ENCODE measurements at regions not wholly inside any gene's neighbourhood (a gene's known extent, or its start where the extent isn't known, plus 50 kb on each side); places are given as distances from the start of the nearest gene placed in this dataset.

DNA sequence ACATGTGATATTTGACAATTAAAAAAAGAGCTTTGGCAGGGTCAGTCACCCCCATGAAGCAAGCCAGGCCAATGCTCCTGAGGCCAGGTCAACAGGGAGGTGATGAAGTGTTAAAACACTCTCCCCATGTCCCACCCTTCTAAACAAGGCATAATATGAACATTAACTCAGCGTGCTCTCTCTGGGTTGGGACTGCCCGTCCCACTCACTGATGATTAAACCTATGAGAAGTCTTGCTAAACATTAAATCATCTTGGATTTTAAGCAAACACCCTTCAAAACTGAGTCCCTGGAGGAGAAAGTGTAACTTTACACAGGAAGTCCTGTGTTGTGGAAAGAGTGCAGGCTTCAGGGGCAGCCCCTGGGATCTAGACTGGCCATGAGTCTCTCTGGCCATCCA, 558.5 kb downstream of the CD83 start:
- H3K27ac ChIP-seq: no peak overlapping the region
- 85 to 96% methylated on average over 2 of the region's 2 CpGs for WGBS, 2 donors
- H3K9me3 ChIP-seq: no peaks in the 10 kb centered on the region
- H3K36me3 ChIP-seq (ENCODE audit: low read depth, missing control alignments): no peaks in the 10 kb centered on the region
- no peak overlapping the region for H3K4me3 ChIP-seq
- intact Hi-C loops (cut with DNase I; ENCODE audit: low total_unique reads): no loop called here
- DNase-seq: no peak
- TF ChIP-seq, protein P1, sequence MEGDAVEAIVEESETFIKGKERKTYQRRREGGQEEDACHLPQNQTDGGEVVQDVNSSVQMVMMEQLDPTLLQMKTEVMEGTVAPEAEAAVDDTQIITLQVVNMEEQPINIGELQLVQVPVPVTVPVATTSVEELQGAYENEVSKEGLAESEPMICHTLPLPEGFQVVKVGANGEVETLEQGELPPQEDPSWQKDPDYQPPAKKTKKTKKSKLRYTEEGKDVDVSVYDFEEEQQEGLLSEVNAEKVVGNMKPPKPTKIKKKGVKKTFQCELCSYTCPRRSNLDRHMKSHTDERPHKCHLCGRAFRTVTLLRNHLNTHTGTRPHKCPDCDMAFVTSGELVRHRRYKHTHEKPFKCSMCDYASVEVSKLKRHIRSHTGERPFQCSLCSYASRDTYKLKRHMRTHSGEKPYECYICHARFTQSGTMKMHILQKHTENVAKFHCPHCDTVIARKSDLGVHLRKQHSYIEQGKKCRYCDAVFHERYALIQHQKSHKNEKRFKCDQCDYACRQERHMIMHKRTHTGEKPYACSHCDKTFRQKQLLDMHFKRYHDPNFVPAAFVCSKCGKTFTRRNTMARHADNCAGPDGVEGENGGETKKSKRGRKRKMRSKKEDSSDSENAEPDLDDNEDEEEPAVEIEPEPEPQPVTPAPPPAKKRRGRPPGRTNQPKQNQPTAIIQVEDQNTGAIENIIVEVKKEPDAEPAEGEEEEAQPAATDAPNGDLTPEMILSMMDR (IDR thresholded peaks at IDR 0.05): no peak
- no peak for TF ChIP-seq POLR2A (IDR thresholded peaks at IDR 0.05)
- H3K27me3 ChIP-seq: no peaks in the 10 kb centered on the region
- peaks cover 7% of the 10 kb centered on the region for H3K4me1 ChIP-seq

DNA sequence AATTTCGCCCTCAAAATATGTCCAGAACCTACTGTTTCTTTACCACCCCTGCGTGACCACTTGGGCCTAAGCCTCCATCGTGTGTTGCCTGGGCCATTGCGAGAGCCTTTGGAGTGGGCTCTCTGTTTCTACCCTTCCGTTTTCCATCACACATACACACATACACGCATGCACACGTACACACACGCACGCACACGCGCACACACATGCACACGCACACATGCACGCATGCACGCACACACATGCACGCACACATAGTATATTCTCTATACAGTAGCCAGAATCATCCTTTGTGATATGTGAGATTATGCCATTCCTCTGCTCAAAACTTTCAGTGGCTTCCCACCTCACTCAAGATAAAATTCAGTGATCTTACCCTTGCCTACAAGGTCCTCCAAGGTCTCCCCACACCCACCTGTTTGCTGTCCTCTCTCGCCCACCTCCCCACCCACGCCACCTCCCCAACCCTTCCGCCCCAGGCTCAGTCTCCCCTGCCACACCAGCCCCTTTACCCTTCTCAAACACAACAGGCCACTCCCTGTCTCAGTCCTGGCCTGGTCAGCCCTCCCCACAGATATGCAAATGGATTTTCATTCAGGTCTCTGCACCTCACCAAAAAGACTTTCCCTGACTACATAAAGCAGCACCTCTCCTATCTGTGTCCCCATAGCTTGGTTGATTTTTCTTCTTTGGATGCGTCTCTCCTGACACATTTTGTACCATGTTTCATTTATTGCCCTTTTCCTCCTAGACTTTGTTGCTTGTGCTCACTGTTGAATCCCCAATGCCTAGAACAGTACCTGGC, 559.6 kb downstream of the CD83 start:
- Histone ChIP-seq H3K36me3 (ENCODE audit: low read depth, missing control alignments) (no peaks in the 10 kb centered on the region), H3K4me1 (no peaks in the 10 kb centered on the region), H3K27me3 (no peaks in the 10 kb centered on the region), H3K27ac (no peak overlapping the region), H3K9me3 (no peaks in the 10 kb centered on the region), H3K4me3 (no peak overlapping the region)
- TF ChIP-seq, protein P1 (IDR thresholded peaks at IDR 0.05): no peak
- no peak for TF ChIP-seq POLR2A (IDR thresholded peaks at IDR 0.05)
- intact Hi-C loops (cut with DNase I; ENCODE audit: low total_unique reads): no loop called here
- WGBS, 2 donors: 95 to 97% methylated on average over 19 of the region's 19 CpGs
- no peak for DNase-seq

DNA sequence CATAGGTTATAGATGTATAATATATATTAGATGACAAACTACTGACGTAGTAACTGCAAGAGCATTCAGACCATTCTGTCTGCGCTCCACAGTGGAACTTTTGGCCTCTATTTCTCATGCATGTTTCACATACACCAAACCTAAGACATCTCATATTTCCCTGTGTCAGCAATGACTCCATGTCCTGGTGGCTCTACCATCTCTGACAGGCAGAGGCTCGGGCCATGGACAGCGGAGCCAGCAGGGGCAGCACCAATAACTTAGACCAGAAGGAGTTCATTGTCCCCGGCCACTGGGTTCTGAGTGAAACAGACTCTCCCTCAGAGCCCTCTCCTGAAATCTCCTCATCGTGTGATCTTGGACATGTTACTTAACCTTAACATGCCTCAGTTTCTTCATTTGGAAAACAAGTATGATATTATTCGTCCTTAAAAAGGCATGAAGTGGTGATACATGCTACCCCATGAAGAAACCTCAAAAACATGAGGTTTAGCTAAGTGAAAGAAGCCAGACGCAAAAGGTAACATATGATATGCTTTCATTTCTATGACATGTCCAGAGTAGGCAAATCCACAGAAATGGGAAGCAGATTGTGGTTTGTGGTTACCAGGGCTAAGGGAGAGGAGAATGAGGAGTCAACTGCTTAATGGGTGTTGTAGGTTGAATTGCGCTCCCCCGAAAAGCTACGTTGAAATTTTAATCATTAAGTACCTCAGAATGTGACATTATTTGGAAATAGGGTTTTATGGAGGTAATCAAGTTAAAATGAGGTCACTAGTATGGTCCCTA, 564.0 kb upstream of the JARID2 start:
- Histone ChIP-seq H3K27me3 (no peaks in the 10 kb centered on the region), H3K27ac (no peak overlapping the region), H3K4me1 (no peaks in the 10 kb centered on the region), H3K4me3 (no peak overlapping the region), H3K36me3 (ENCODE audit: low read depth, missing control alignments) (no peaks in the 10 kb centered on the region), H3K9me3 (no peaks in the 10 kb centered on the region)
- 89 to 93% methylated on average over 11 of the region's 11 CpGs for WGBS, 2 donors
- intact Hi-C loops (cut with DNase I; ENCODE audit: low total_unique reads): no loop called here
- no peak for TF ChIP-seq POLR2A (IDR thresholded peaks at IDR 0.05)
- TF ChIP-seq, protein P1 (IDR thresholded peaks at IDR 0.05): no peak
- no peak for DNase-seq

DNA sequence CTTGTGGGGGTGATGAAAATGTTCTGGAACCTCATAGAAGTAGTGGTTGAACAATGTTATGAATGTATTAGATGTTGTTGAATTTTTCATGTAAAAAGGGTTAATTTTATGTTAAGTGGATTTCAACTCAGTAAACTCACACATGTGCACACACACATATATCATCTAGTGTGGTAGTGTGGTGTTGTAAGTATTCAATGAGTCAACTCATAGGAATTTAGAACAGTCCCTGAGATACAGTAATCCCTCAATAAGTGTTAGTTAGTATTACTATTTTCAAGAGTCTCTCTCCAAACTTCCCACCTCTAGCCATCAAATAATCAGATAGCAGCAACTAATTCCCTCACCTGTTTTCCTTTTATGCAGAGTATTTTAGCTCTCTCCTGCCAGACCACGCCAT, 563.1 kb upstream of the JARID2 start:
- no peaks in the 10 kb centered on the region for H3K4me1 ChIP-seq
- no peak overlapping the region for H3K27ac ChIP-seq
- TF ChIP-seq, protein P1 (IDR thresholded peaks at IDR 0.05): no peak
- TF ChIP-seq POLR2A (IDR thresholded peaks at IDR 0.05): no peak
- no peaks in the 10 kb centered on the region for H3K9me3 ChIP-seq
- no peaks in the 10 kb centered on the region for H3K27me3 ChIP-seq
- intact Hi-C loops (cut with DNase I; ENCODE audit: low total_unique reads): no loop called here
- H3K4me3 ChIP-seq: no peak overlapping the region
- 90 to 100% methylated on average over 1 of the region's 1 CpG for WGBS, 2 donors
- H3K36me3 ChIP-seq (ENCODE audit: low read depth, missing control alignments): no peaks in the 10 kb centered on the region
- no peak for DNase-seq
